ENCODE measurements at regions not wholly inside any gene's neighbourhood (a gene's known extent, or its start where the extent isn't known, plus 50 kb on each side); places are given as distances from the start of the nearest gene placed in this dataset.

- TF ChIP-seq CTCF (IDR thresholded peaks at IDR 0.05) (no peak), POLR2A (IDR thresholded peaks at IDR 0.05; ENCODE audit: low read depth) (no peak), POLR2AphosphoS5 (IDR thresholded peaks at IDR 0.05) (no peak), EP300 (IDR thresholded peaks at IDR 0.05) (no peak)
Measured at GRCh38 chr5:158611581-158611980, 488.1 kb downstream of the EBF1 start.

All from esophagus muscularis mucosa (tissue), 4 donors.